ENCODE measurements at regions not wholly inside any gene's neighbourhood (a gene's known extent, or its start where the extent isn't known, plus 50 kb on each side); places are given as distances from the start of the nearest gene placed in this dataset.

- TF ChIP-seq SUPT20H (IDR thresholded peaks at IDR 0.05; ENCODE audit: borderline replicate concordance, control insufficient read depth, low read depth, low read length) (no peak), SIX5 (IDR thresholded peaks at IDR 0.05; ENCODE audit: low read depth, low read length, severe bottlenecking) (no peak), MYC (IDR thresholded peaks at IDR 0.05; ENCODE audit: insufficient read depth, insufficient read length, insufficient replicate concordance, low read length, severe bottlenecking) (no peak)
- no peak overlapping the region for H3K4me2 ChIP-seq (ENCODE audit: control insufficient read depth, insufficient read depth)
- H2AFZ ChIP-seq (ENCODE audit: control insufficient read depth, low read depth, low read length): no peak overlapping the region
- ChIA-PET POLR2A (no interaction called here), RAD21 (ENCODE audit: unreplicated experiment) (no interaction called here), SMC1A (ENCODE audit: uncharacterized antibody, unreplicated experiment) (no interaction called here), CTCF (no interaction called here)
- DNase-seq (ENCODE audit: low read depth, low spot score): no peak
- ATAC-seq: no peak
- intact Hi-C loops (cut with micrococcal nuclease; ENCODE audit: unreplicated experiment): no loop called here
- no TSS peak for BruUV-seq (replicated peaks)
- no peaks in the 10 kb centered on the region for H3K9me3 ChIP-seq (replicated peaks; ENCODE audit: control insufficient read depth, insufficient read depth, low read length)
- no peak overlapping the region for H3K4me3 ChIP-seq
- WGBS (ENCODE audit: insufficient coverage, insufficient replicate concordance, low lambda C conversion rate, missing lambda C conversion rate): 44% methylated on average over 5 of the region's 5 CpGs
- no peaks in the 10 kb centered on the region for H3K4me1 ChIP-seq (ENCODE audit: control insufficient read depth, insufficient read depth, low read length)
- H3K79me2 ChIP-seq (ENCODE audit: control insufficient read depth, insufficient read depth, low read length): no peaks in the 10 kb centered on the region
- no peaks in the 10 kb centered on the region for H3K36me3 ChIP-seq (ENCODE audit: control insufficient read depth in 2 of 2, insufficient read depth in 2 of 2, low read length in 1 of 2)
- FAIRE-seq: no peak
- in situ Hi-C loops (cut with MboI): no loop called here
- no peak overlapping the region for H3K27ac ChIP-seq (ENCODE audit: control insufficient read depth, insufficient read depth)
- no peaks in the 10 kb centered on the region for H3K27me3 ChIP-seq (replicated peaks in 1 of 2; ENCODE audit: control insufficient read depth in 2 of 2, insufficient read depth in 2 of 2, low read length in 1 of 2)
- no peak overlapping the region for H3K9ac ChIP-seq (ENCODE audit: control insufficient read depth, insufficient read depth, low read length)
- no peaks in the 10 kb centered on the region for H4K20me1 ChIP-seq (ENCODE audit: control insufficient read depth, insufficient read depth)
These were observed 203.4 kb upstream of the ZNF536 start for GRCh38 chr19:30168760-30169159.

DNA sequence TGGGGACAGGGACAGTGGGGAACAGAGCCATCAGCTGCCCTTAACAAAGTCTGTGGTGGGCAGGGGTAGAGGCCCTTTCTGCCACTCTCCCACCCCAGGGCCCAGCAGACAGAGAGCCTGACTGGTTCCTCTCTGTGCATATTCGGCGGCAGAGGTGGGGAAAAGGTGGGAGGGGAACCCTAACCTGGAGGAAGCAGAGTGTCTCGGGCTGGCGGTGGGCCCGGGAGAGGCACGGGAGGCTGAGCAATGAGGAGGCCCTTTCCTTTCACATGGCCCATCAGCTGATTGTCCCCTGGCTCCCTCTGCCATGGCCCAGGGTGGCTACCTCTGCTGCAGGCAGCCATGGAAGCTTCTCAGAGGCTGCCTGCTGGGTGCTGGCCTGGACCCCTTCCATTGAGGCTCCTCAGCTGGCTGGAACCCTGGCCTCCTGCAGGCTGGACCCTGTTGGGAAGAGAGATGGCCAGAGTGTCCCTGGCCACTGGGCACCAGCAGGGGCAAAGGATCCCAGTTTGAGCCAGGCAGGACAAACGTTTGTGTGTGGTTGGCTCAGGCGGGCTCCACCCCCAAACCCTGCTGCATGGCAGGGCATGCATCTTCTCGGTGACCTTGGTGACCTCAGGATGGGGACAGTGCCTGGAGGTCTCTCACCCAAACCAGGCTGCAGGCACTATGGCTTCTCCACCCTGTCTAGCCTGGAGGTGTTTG lies 202.8 kb upstream of the ZNF536 start:
- TF ChIP-seq, protein P1, sequence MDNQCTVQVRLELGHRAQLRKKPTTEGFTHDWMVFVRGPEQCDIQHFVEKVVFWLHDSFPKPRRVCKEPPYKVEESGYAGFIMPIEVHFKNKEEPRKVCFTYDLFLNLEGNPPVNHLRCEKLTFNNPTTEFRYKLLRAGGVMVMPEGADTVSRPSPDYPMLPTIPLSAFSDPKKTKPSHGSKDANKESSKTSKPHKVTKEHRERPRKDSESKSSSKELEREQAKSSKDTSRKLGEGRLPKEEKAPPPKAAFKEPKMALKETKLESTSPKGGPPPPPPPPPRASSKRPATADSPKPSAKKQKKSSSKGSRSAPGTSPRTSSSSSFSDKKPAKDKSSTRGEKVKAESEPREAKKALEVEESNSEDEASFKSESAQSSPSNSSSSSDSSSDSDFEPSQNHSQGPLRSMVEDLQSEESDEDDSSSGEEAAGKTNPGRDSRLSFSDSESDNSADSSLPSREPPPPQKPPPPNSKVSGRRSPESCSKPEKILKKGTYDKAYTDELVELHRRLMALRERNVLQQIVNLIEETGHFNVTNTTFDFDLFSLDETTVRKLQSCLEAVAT (IDR thresholded peaks at IDR 0.05): no peak
- TF ChIP-seq NBN (IDR thresholded peaks at IDR 0.05) (no peak), DPF2 (IDR thresholded peaks at IDR 0.05) (no peak), TCF3 (IDR thresholded peaks at IDR 0.05; ENCODE audit: borderline replicate concordance, insufficient read depth, low read depth, low read length) (no peak), IRF5 (IDR thresholded peaks at IDR 0.05; ENCODE audit: borderline replicate concordance) (no peak), ATF3 (IDR thresholded peaks at IDR 0.05; ENCODE audit: borderline replicate concordance, extremely low read depth, low read depth, low read length) (no peak)
- no peaks in the 10 kb centered on the region for H3K4me1 ChIP-seq (ENCODE audit: control insufficient read depth, insufficient read depth, low read length)
- intact Hi-C loops (cut with micrococcal nuclease; ENCODE audit: unreplicated experiment): no loop called here
- H3K4me2 ChIP-seq (ENCODE audit: control insufficient read depth, insufficient read depth): no peak overlapping the region
- H3K79me2 ChIP-seq (ENCODE audit: control insufficient read depth, insufficient read depth, low read length): no peaks in the 10 kb centered on the region
- no peak overlapping the region for H3K4me3 ChIP-seq
- POLR2A ChIA-PET: no interaction called here
- in situ Hi-C loops (cut with MboI): no loop called here
- H2AFZ ChIP-seq (ENCODE audit: control insufficient read depth, low read depth, low read length): no peak overlapping the region
- H3K27ac ChIP-seq (ENCODE audit: control insufficient read depth, insufficient read depth): no peak overlapping the region
- H3K9ac ChIP-seq (ENCODE audit: control insufficient read depth, insufficient read depth, low read length): no peak overlapping the region
- DNase-seq (ENCODE audit: low read depth, low spot score) (no peak), ATAC-seq (no peak), FAIRE-seq (no peak)
- BruUV-seq (replicated peaks): no TSS peak
- RAD21 ChIA-PET (ENCODE audit: unreplicated experiment): no interaction called here
- CTCF ChIA-PET: no interaction called here
- WGBS (ENCODE audit: insufficient coverage, insufficient replicate concordance, low lambda C conversion rate, missing lambda C conversion rate): 3% methylated on average over 9 of the region's 9 CpGs
- no peaks in the 10 kb centered on the region for H4K20me1 ChIP-seq (ENCODE audit: control insufficient read depth, insufficient read depth)
- H3K9me3 ChIP-seq (replicated peaks; ENCODE audit: control insufficient read depth, insufficient read depth, low read length): no peaks in the 10 kb centered on the region
- no peaks in the 10 kb centered on the region for H3K36me3 ChIP-seq (ENCODE audit: control insufficient read depth in 2 of 2, insufficient read depth in 2 of 2, low read length in 1 of 2)
- SMC1A ChIA-PET (ENCODE audit: uncharacterized antibody, unreplicated experiment): no interaction called here
- no peaks in the 10 kb centered on the region for H3K27me3 ChIP-seq (replicated peaks in 1 of 2; ENCODE audit: control insufficient read depth in 2 of 2, insufficient read depth in 2 of 2, low read length in 1 of 2)
